NCI-H226 (cell line): ENCODE measurements at regions not wholly inside any gene's neighbourhood (a gene's known extent, or its start where the extent isn't known, plus 50 kb on each side); places are given as distances from the start of the nearest gene placed in this dataset.

Source experiments
- DNase-seq: peaks from one replicate; pipeline ENCODE4 v3.0.0-alpha.2; 2015

- DNase-seq, result no peak
Measured at GRCh38 chr12:24721191-24721590, 227.7 kb downstream of the BCAT1 start.

- DNase-seq, result peak; percentile 53
Measured at GRCh38 chr12:24719293-24719721, 229.6 kb downstream of the BCAT1 start.

- DNase-seq, result no peak
Measured at GRCh38 chr12:24718617-24719016, 230.3 kb downstream of the BCAT1 start.

- no peak for DNase-seq
Measured at GRCh38 chr12:24714237-24714636, 234.7 kb downstream of the BCAT1 start.

GRCh38 chr12:24711056-24712008, 237.6 kb downstream of the BCAT1 start:
- no peak for DNase-seq

- peak; percentile 13 for DNase-seq
Measured at GRCh38 chr12:24709216-24709615, 239.7 kb downstream of the BCAT1 start.

- no peak for DNase-seq
Measured at GRCh38 chr12:24708718-24709117, 240.2 kb downstream of the BCAT1 start.

- no peak for DNase-seq
Measured at GRCh38 chr12:24708043-24708442, 240.9 kb downstream of the BCAT1 start.

GRCh38 chr12:24707334-24707733, 241.6 kb downstream of the BCAT1 start:
- DNase-seq, result no peak

- DNase-seq, result no peak
Measured at GRCh38 chr12:24705741-24706358, 243.1 kb downstream of the BCAT1 start.

- no peak for DNase-seq
Measured at GRCh38 chr12:24705216-24705615, 243.7 kb downstream of the BCAT1 start.

- no peak for DNase-seq
Measured at GRCh38 chr12:24701343-24701742, 247.6 kb downstream of the BCAT1 start.

GRCh38 chr12:24698972-24699371, 249.9 kb downstream of the BCAT1 start:
- DNase-seq, result no peak

GRCh38 chr12:24697769-24698168, 251.1 kb downstream of the BCAT1 start:
- DNase-seq, result no peak

- DNase-seq, result no peak
Measured at GRCh38 chr12:24697295-24697694, 251.6 kb downstream of the BCAT1 start.

GRCh38 chr12:24696800-24697199, 252.1 kb downstream of the BCAT1 start:
- no peak for DNase-seq

- DNase-seq, result no peak
Measured at GRCh38 chr12:24695657-24696329, 253.1 kb downstream of the BCAT1 start.

GRCh38 chr12:24695103-24695502, 253.8 kb downstream of the BCAT1 start:
- DNase-seq, result no peak

- DNase-seq, result no peak
Measured at GRCh38 chr12:24688601-24689000, 260.3 kb downstream of the BCAT1 start.

GRCh38 chr12:24681570-24681969, 267.3 kb downstream of the BCAT1 start:
- DNase-seq, result no peak

GRCh38 chr12:24679126-24679525, 269.8 kb downstream of the BCAT1 start:
- DNase-seq, result no peak

- no peak for DNase-seq
Measured at GRCh38 chr12:24678436-24678835, 270.5 kb downstream of the BCAT1 start.

GRCh38 chr12:24668563-24668962, 280.3 kb downstream of the BCAT1 start:
- DNase-seq, result no peak
